Astrocyte of the spinal cord (primary cell): ENCODE measurements at regions not wholly inside any gene's neighbourhood (a gene's known extent, or its start where the extent isn't known, plus 50 kb on each side); places are given as distances from the start of the nearest gene placed in this dataset.
A peak's percentile ranks its signal among the peaks of the same experiment; 100 is the strongest.

ENCODE experiments used
- DNase-seq: peaks from one replicate; pipeline ENCODE4 v3.0.0; 2011; ENCODE audit warnings: low read depth, low spot score
- H3K4me3 ChIP-seq: 2 replicates; pipeline ENCODE4 v1.5.1; 2011; ENCODE audit warnings: low read depth, mild to moderate bottlenecking, low read length, moderate library complexity
- CTCF ChIP-seq: IDR thresholded peaks from 2 replicates; pipeline ENCODE4 v1.5.1; 2012; ENCODE audit warnings: low read depth, mild to moderate bottlenecking, low read length, inconsistent platforms
- in situ Hi-C: cut with HindIII; loops from 2 replicates; pipeline ENCODE4 v1.10.0; 2017; ENCODE audit warnings: low sequenced_read_pairs

- H3K4me3 ChIP-seq = no peak overlapping the region
- in situ Hi-C loops = no loop called here
- TF ChIP-seq CTCF = no peak
- DNase-seq = no peak
These were observed 126.6 kb downstream of the LRATD1 start for GRCh38 chr2:14759082-14759481.

DNA sequence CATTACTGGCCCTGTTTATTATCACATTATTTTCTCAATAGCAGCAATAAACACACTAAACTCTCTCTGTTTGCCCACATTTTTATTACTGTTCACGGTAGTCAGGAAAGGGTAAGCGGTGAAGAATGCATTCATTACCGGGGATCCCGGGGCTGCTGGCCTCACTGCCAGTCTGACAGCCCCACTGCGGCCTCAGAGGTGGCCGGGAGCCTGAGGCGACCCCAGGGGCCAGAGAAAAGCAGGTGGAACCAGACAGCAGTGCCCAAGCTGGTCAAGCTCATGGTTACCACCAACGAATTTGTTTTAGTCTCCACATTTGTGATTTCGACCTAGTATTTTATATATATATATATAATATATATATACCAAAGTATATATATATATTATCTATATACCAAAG lies 127.7 kb downstream of the LRATD1 start:
- no peak for DNase-seq
- TF ChIP-seq CTCF = no peak

DNA sequence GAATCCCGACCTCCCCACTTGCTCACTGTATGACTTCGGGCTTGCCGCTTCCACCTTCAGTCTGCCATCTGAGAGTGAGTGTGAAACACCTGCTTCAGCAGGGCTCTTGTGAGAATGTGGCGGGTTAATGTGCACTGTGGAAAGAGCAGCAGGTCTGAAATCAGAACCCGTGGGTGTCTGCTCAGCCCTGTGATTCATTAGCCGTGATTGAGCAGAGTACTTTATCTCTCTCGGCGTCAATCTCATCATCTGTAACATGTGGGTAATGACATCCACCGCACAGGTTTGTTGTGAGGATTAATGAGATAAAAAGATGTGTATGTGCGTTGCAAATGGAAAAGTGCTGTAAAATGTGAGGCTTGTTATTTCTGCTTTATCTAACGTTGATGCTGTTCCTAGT lies 128.6 kb downstream of the LRATD1 start:
- no peak for DNase-seq
- in situ Hi-C loops = no loop called here
- no peak for TF ChIP-seq CTCF
- no peak overlapping the region for H3K4me3 ChIP-seq

More for the DNA sequence above, 127.7 kb downstream of the LRATD1 start:
- in situ Hi-C loops = no loop called here
- no peak overlapping the region for H3K4me3 ChIP-seq

DNA sequence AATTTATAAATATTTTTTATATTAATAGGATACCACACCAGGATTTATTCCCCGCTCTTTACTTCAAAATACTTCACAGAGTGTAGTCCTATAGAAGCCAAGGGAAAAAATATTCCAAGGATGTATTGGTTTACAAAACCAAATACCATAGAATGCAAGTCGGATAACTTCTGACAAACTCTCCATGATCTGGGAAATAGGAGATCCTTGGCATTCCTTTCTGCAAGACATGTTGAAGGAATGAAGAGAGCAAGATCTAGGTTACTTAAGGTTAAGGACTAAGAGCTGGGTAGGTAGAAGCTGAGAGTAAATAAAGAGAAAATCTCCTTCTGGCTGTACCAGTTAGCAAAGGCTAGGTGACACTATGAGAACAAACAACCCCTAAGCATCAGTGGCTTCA lies 141.2 kb downstream of the LRATD1 start:
- no peak for DNase-seq
- H3K4me3 ChIP-seq = no peak overlapping the region
- in situ Hi-C loops = no loop called here
- TF ChIP-seq CTCF = no peak

- in situ Hi-C loops = no loop called here
- TF ChIP-seq CTCF = no peak
- no peak for DNase-seq
- no peak overlapping the region for H3K4me3 ChIP-seq
These were observed 142.0 kb downstream of the LRATD1 start for GRCh38 chr2:14774436-14774968.

DNA sequence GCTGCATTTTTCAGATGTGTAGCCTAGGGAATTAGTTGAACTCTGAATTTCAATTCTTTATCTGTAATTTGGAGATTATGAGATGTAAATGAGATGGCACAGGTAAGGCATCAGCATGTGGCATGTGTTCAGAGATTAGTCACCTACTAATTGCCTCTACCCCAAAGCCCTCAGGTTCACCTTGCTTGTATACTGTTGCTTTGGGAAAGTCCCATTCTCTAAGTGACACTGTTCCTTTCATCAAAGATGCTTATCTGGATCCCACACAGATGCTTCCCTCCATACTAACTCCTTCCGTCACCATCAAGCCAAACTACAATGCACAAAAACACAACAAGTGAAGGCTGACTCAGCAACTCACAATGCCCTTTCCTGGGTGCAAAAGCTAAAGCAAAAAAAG lies 143.7 kb downstream of the LRATD1 start:
- no peak for DNase-seq
- H3K4me3 ChIP-seq = no peak overlapping the region
- TF ChIP-seq CTCF = no peak
- in situ Hi-C loops = no loop called here

GRCh38 chr2:14778015-14778414 lies 145.5 kb downstream of the LRATD1 start:
- in situ Hi-C loops = no loop called here
- DNase-seq = peak; percentile 62
- TF ChIP-seq CTCF = no peak
- H3K4me3 ChIP-seq = no peak overlapping the region
